ENCODE measurements at regions not wholly inside any gene's neighbourhood (a gene's known extent, or its start where the extent isn't known, plus 50 kb on each side); places are given as distances from the start of the nearest gene placed in this dataset.

GRCh38 chr4:138374947-138375346 is 132.8 kb upstream of the SLC7A11 start:
- TF ChIP-seq CEBPB (IDR thresholded peaks at IDR 0.05; ENCODE audit: low read depth, low read length) (no peak), RCOR1 (IDR thresholded peaks at IDR 0.05; ENCODE audit: insufficient replicate concordance, low read length) (no peak), NFE2L2 (IDR thresholded peaks at IDR 0.05; ENCODE audit: low read depth, low read length) (no peak), RFX5 (IDR thresholded peaks at IDR 0.05; ENCODE audit: low read depth, low read length) (no peak), POLR2A (IDR thresholded peaks at IDR 0.05; ENCODE audit: low read depth, low read length) (no peak), RAD21 (IDR thresholded peaks at IDR 0.05; ENCODE audit: low read length) (no peak), FOS (IDR thresholded peaks at IDR 0.05; ENCODE audit: low read depth, low read length) (no peak), MAFK (IDR thresholded peaks at IDR 0.05; ENCODE audit: low read depth, low read length) (no peak), SMC3 (IDR thresholded peaks at IDR 0.05; ENCODE audit: low read depth, low read length) (no peak), MAZ (IDR thresholded peaks at IDR 0.05; ENCODE audit: borderline replicate concordance, low read depth, low read length) (no peak), USF2 (IDR thresholded peaks at IDR 0.05; ENCODE audit: low read depth, low read length) (no peak), BHLHE40 (IDR thresholded peaks at IDR 0.05; ENCODE audit: low read depth, low read length) (no peak), MXI1 (IDR thresholded peaks at IDR 0.05; ENCODE audit: borderline replicate concordance, low read depth, low read length) (no peak), CHD1 (IDR thresholded peaks at IDR 0.05; ENCODE audit: low read depth, low read length) (no peak), CTCF (conservative IDR thresholded peaks at IDR 0.05; ENCODE audit: low read depth, low read length) (no peak)
- peaks cover 4% of the 10 kb centered on the region; the same call in 1 of the 2 replicates for H3K9me3 ChIP-seq (ENCODE audit: control insufficient read depth, insufficient read depth, low read length)
- H2AK9ac ChIP-seq (replicated peaks; ENCODE audit: low read depth, low read length, poor library complexity), result no peak overlapping the region
- ATAC-seq (ENCODE audit: low read depth), result no peak
- H3K4ac ChIP-seq (ENCODE audit: low read depth, low read length), result no peak overlapping the region
- no peak overlapping the region for H3K27ac ChIP-seq (ENCODE audit: insufficient read depth, low read length)
- H2BK120ac ChIP-seq (ENCODE audit: low read depth, low read length), result no peak overlapping the region
- no peaks in the 10 kb centered on the region for H3K36me3 ChIP-seq (ENCODE audit: control insufficient read depth, insufficient read depth, low read length)
- intact Hi-C loops (cut with micrococcal nuclease) (no loop called here), in situ Hi-C loops (cut with MboI; ENCODE audit: low sequenced_read_pairs) (no loop called here), dilution Hi-C loops (cut with HindIII; ENCODE audit: low sequenced_read_pairs, unreplicated experiment) (no loop called here)
- H4K91ac ChIP-seq (ENCODE audit: insufficient read depth, low read depth, low read length), result no peak overlapping the region
- no peak overlapping the region for H3K18ac ChIP-seq (ENCODE audit: low read depth, low read length)
- H3K14ac ChIP-seq (replicated peaks; ENCODE audit: low read depth, low read length), result no peak overlapping the region
- WGBS, 2 experiments (ENCODE audit: extremely low coverage in 2 of 2, insufficient read length in 1 of 2), result no CpG with 5 or more reads among the region's 1 CpG
- H3K27me3 ChIP-seq (ENCODE audit: control insufficient read depth, insufficient read depth, low read length), result no peaks in the 10 kb centered on the region
- CTCF ChIA-PET, result no interaction called here
- H2BK15ac ChIP-seq (ENCODE audit: low read depth, low read length), result no peak overlapping the region
- no peak for DNase-seq
- H4K8ac ChIP-seq (ENCODE audit: low read depth in 2 of 2, low read length in 2 of 2), result no peak overlapping the region
- H2AFZ ChIP-seq (replicated peaks; ENCODE audit: low read length, poor library complexity), result no peak overlapping the region
- POLR2A ChIA-PET (ENCODE audit: unreplicated experiment), result no interaction called here
- no peak overlapping the region for H3K4me2 ChIP-seq (ENCODE audit: low read depth, low read length)
- no peaks in the 10 kb centered on the region for H3K9me1 ChIP-seq (ENCODE audit: insufficient read depth, low read length)
- H3K4me1 ChIP-seq (ENCODE audit: control insufficient read depth, insufficient read depth, low read length), result no peaks in the 10 kb centered on the region
- no peak overlapping the region for H2BK5ac ChIP-seq (ENCODE audit: low read depth, low read length, poor library complexity, severe bottlenecking)
- H3K9ac ChIP-seq (ENCODE audit: low read depth, low read length), result no peak overlapping the region
- H2AK5ac ChIP-seq (ENCODE audit: low read depth, low read length), result no peak overlapping the region
- H4K5ac ChIP-seq (ENCODE audit: low read depth, low read length), result no peak overlapping the region
- H4K20me1 ChIP-seq (ENCODE audit: insufficient read depth, low read length), result no peaks in the 10 kb centered on the region
- H3K23ac ChIP-seq (ENCODE audit: low read depth, low read length), result no peak overlapping the region
- H3K56ac ChIP-seq (ENCODE audit: extremely low read depth, insufficient read depth, low read length), result no peak overlapping the region
- no TSS peak for BruUV-seq (replicated peaks)
- H3K4me3 ChIP-seq (ENCODE audit: insufficient read depth, low read depth, low read length), result no peak overlapping the region
- no peaks in the 10 kb centered on the region for H3K79me1 ChIP-seq (ENCODE audit: low read depth in 1 of 2, low read length in 2 of 2)
- H2BK20ac ChIP-seq (ENCODE audit: low read depth, low read length), result no peak overlapping the region
